NOMO-1 treated with DMSO at 0.1 percent for 48 hours (cell line): ENCODE measurements at regions not wholly inside any gene's neighbourhood (a gene's known extent, or its start where the extent isn't known, plus 50 kb on each side); places are given as distances from the start of the nearest gene placed in this dataset.
"Not testable (repeated sequence)": the region's sequence is repeated elsewhere in the genome, so short reads cannot be mapped to it uniquely, and the experiment has no call there.

ENCODE experiments used
- DNase-seq: peaks from one replicate; lab custom pipeline; 2025; ENCODE audit not compliant: unreplicated experiment; lab: John Stamatoyannopoulos, UW

- DNase-seq, result no peak
These were observed 219.7 kb upstream of the PLD5 start for GRCh38 chr1:242743983-242744780.

DNA sequence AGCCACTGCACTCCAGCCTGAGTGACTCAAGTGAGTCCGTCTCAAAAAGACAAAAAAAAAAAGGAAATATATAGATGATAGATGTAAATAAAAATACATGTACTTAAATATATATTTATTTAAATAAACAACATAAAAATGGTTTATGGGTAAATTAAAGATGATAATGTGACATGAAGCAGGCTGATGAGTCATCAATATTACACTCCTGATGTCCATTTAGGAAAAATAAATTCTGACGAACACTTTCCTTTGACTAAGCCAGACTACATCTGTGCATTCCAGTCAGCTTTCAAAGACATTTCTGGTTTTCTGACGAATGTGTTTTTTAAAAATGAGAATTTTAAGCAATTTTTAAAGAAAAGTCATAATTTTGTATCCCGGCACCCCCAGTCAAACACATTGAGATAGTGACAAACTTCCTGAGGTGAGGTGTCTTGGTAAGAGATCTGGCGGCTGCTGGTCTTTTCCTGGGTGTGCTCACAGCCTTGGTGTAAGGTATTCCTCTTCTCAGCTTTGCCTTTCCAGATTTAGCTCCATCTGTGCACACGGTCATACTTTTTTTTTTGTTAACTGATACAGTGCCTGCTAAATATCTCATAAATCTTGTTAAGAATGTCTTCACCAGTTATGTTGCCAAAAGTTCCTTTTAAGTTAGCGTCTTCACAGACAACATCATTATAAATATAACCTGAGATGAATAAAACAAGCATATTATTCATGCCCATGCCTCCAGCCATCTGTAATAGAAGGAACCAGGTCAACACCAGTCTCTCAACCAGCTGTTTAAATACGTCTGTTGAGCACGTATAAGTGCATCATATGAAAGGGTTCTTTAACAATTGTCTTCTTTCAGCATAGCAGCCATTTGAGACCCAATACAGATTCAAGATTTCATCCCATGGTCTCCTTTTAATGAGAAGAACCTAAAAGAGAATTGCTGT is 214.5 kb upstream of the PLD5 start:
- DNase-seq, result no peak

- no peak for DNase-seq
These were observed 212.1 kb upstream of the PLD5 start for GRCh38 chr1:242736611-242737010.

- DNase-seq, result no peak
These were observed 210.8 kb upstream of the PLD5 start for GRCh38 chr1:242735323-242735722.

GRCh38 chr1:242731446-242731845 is 206.9 kb upstream of the PLD5 start:
- no peak for DNase-seq

GRCh38 chr1:242728696-242729095 is 204.2 kb upstream of the PLD5 start:
- DNase-seq, result no peak

DNA sequence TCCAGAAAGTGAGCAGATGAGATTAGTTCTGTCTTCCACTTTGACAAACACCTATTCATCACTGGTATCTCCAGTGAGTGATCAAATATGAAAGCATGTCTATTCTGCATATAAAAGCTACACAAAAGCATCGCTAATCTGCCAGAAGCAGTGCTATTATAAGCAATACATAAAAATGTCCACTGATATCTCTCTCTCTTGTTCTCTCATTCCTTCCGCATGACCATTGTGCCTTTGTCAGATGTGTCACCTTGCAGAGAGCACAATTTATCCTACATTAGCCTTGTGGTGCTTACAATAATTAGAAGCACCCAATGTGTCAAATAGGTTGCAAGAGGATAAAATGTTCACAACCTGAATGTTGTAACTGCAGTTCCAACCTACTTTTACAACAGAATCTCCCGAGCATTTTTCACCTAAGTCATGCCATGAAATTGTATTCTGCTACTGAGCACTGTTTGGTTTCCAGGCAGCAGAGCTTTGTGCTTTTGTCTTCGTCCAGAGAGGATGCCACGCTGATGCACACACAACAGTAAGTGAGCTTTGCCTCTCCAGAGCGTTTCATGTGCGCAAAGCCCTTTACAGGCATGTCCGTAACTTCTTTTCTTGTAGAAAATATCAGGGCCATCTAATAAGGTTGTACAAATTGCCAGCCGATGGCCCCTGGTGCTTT is 198.7 kb upstream of the PLD5 start:
- no peak for DNase-seq

- DNase-seq, result no peak
These were observed 194.5 kb upstream of the PLD5 start for GRCh38 chr1:242718967-242719366.

- DNase-seq, result no peak
These were observed 187.8 kb upstream of the PLD5 start for GRCh38 chr1:242712248-242712647.

- no peak for DNase-seq
These were observed 186.3 kb upstream of the PLD5 start for GRCh38 chr1:242710847-242711246.

DNA sequence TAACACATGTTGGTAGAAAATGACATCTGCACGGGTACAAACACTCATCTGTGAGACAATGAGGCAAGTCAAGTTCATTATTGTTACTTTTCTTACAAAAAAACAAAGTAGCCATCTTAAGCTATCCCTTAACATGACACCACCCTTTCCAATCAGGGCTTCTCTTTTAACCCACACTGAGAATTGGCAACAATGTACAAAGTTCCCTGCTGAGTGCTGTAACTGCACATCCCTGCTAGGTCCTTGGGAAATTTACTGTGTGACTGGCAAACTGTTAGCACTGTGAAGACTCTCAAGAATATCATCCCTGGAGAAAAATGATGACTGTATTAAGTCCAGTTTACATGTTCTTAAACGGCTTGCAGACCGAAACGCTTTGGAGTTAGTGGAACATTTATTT is 185.8 kb upstream of the PLD5 start:
- DNase-seq, result no peak

DNA sequence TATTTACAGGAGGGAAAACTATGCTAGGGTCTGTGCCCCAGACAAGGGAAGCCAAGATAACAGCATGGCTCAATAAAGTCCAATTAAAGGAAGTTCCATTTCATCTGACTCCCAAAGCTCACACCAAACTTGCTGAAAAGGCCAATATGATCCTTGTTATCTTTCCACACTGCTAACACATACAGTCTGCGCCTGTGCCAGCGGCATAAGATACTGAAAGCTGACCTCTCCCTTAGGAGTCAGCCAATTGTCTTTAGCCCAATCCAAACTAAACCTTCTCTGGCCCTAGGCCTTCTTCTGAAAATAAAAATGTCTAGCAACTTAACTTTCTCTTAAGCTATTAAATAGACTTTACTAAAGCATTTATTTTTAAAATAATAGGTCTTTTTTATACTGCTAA is 179.0 kb upstream of the PLD5 start:
- no peak for DNase-seq

- DNase-seq, result no peak
These were observed 168.5 kb upstream of the PLD5 start for GRCh38 chr1:242692988-242693387.

- DNase-seq, result no peak
These were observed 167.1 kb upstream of the PLD5 start for GRCh38 chr1:242691610-242691945.

DNA sequence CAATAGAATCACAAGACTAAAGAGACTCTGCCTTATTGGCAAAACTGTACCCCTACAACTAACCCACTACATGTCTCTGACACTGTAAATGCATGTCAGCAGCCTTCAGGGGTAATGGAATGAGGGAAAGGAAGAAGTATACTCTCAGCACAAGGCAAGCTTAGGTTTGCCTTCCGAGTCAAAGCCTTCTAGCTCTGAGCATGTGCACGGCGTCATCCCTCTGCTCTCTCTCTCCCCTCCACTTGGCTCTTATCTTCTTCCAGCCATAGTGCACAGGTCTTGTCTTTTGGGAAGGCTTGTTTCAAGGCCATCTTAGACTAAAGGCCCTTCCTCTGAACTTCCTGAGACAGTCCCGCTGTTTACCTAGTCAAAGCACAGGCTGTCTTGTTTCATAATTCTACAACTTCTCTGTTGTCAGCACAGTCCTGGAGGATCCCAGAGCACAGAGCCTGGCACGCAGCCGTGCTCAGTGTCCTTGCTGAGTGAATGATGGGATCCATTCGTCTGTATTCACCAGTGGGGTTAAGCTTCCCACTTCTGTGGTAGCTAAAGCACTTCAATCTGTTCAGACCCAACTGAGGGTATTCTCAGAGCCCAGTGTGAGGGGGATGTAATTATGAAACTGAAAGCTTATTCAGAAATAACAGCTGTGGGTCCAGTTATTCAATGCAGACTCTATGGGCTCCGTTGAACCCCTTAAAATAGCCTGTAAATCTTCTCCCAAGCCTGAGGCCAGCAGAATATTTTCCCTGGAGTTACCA is 166.5 kb upstream of the PLD5 start:
- DNase-seq, result no peak

GRCh38 chr1:242689378-242689777 is 164.9 kb upstream of the PLD5 start:
- DNase-seq, result no peak

DNA sequence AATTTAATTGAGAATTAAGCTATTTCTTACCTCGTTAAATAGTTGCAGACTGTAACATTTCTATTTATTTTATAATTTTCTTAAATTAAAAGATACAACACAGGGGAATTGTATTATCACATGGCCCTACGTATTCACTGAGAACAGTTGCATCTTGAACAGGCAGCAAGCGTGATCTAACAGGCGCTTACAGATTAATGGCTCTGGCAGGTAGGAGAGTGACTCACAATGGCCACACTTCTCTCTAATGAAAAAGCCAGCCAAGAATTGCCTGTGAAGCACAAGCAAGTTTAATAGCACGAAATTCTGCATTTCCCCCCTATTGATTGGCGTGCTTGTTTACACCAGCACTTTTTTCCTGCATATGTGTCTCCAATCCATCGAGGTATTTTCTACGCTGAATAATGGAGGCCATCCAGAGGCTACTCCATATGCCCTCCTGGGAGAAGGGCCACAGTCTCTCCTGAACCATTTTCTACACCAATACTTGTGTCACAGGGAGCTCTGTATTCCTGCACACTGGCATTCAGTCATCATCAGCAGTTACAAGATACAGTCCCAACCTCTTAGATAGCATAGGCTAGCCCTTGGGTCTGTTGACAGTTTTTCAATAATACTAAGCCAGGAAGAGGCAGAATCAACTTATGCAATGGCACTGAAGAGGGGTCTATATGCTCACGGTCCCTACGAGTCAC is 150.6 kb upstream of the PLD5 start:
- DNase-seq, result no peak

- no peak for DNase-seq
These were observed 149.2 kb upstream of the PLD5 start for GRCh38 chr1:242673652-242674051.

- DNase-seq, result not testable (repeated sequence)
These were observed 148.7 kb upstream of the PLD5 start for GRCh38 chr1:242673165-242673564.

GRCh38 chr1:242670019-242670418 is 145.5 kb upstream of the PLD5 start:
- no peak for DNase-seq
